A549 (cell line): ENCODE measurements at regions not wholly inside any gene's neighbourhood (a gene's known extent, or its start where the extent isn't known, plus 50 kb on each side); places are given as distances from the start of the nearest gene placed in this dataset.
A peak's percentile ranks its signal among the peaks of the same experiment; 100 is the strongest.

Source experiments
- ATAC-seq, 2 experiments: fragments of 200-7000 bp in 1 of 2; fragments of >200 bp in 1 of 2; cut with Nextera tagmentation in 1 of 2; cut with Tn5 transposase in 1 of 2; 3 replicates each; pipeline versions ENCODE4 v1.8.0 to v1.9.1; 2018 to 2020; ENCODE audit warnings: mild to moderate bottlenecking in 1 of 2, moderate library complexity in 1 of 2
- CTCF ChIA-PET: fragments of 300-600 bp; sonication (Branson Sonifier 250); formaldehyde crosslinking; extraction: SDS; loops from one replicate; lab custom pipeline; 2021; ENCODE audit warnings: antibody characterized with exemption, inconsistent platforms; lab: Yijun Ruan, JAX
- POLR2A ChIA-PET: fragments of 350-600 bp; formaldehyde crosslinking; extraction: SDS; loops from one replicate; lab custom pipeline; 2021; ENCODE audit warnings: antibody characterized with exemption, inconsistent platforms; lab: Yijun Ruan, JAX
- DNase-seq, 2 experiments: peaks; one replicate each; pipeline versions ENCODE4 v3.0.0 to v3.0.0-alpha.2; 2011 to 2016; ENCODE audit warnings: low read depth in 1 of 2, low spot score in 1 of 2
- FAIRE-seq: peaks from 2 replicates; lab custom pipeline; 2011; peaks lifted over from hg19 to GRCh38; lab: Jason Lieb, UNC
- H3K27ac ChIP-seq, 2 experiments: fragments of >200 bp; sonication (Bioruptor Twin); formaldehyde crosslinking; 3 replicates each; pipeline ENCODE4 v1.5.1; 2016 to 2017
- H3K4me1 ChIP-seq: fragments of >200 bp; sonication (Bioruptor Twin); formaldehyde crosslinking; 3 replicates; pipeline ENCODE4 v1.6.1; 2016
- H3K4me2 ChIP-seq: fragments of >200 bp; sonication (Bioruptor Twin); formaldehyde crosslinking; 3 replicates; pipeline ENCODE4 v1.6.1; 2016
- H3K4me3 ChIP-seq: fragments of >200 bp; sonication (Bioruptor Twin); formaldehyde crosslinking; 3 replicates; pipeline ENCODE4 v1.5.1; 2016
- H3K9me3 ChIP-seq: fragments of >200 bp; sonication (Bioruptor Twin); formaldehyde crosslinking; 3 replicates; pipeline ENCODE4 v1.6.1; 2016
- CEBPB ChIP-seq, 2 experiments: fragments of >200 bp in 1 of 2; sonication (Bioruptor Twin) in 1 of 2; formaldehyde crosslinking in 1 of 2; IDR thresholded peaks; 2 replicates each; pipeline ENCODE4 v1.6.1; 2012 to 2016
- CHD4 ChIP-seq: fragments of 200-600 bp; sonication (generic); IDR thresholded peaks from 2 replicates; pipeline ENCODE4 v1.6.1; 2016; ENCODE audit warnings: antibody characterized with exemption, mild to moderate bottlenecking, borderline replicate concordance
- CTCF ChIP-seq: fragments of >200 bp; sonication (Bioruptor Twin); formaldehyde crosslinking; IDR thresholded peaks from 3 replicates; pipeline ENCODE4 v1.5.1; 2016
- EP300 ChIP-seq, 2 experiments: fragments of >200 bp; sonication (Bioruptor Twin); formaldehyde crosslinking; IDR thresholded peaks; 2 replicates in 1 of 2; 3 replicates in 1 of 2; pipeline ENCODE4 v1.6.1; 2016 to 2017
- ESRRA ChIP-seq: fragments of 150-350 bp; IDR thresholded peaks from 2 replicates; pipeline ENCODE4 v1.6.1; 2014; ENCODE audit warnings: mild to moderate bottlenecking, low read length, borderline replicate concordance
- GATA3 ChIP-seq: IDR thresholded peaks from 2 replicates; pipeline ENCODE4 v1.6.1; 2012; ENCODE audit warnings: borderline replicate concordance
- HMGXB4 ChIP-seq: fragments of 250-450 bp; sonication (Bioruptor Pico); IDR thresholded peaks from 2 replicates; pipeline ENCODE4 v1.5.0; 2021; ENCODE audit warnings: mild to moderate bottlenecking, moderate library complexity, borderline replicate concordance
- HOXB13 ChIP-seq: fragments of 250-450 bp; sonication (Bioruptor Pico); IDR thresholded peaks from 2 replicates; pipeline ENCODE4 v1.5.0; 2020; ENCODE audit warnings: low read depth, mild to moderate bottlenecking, moderate library complexity
- HOXB5 ChIP-seq: fragments of 250-450 bp; sonication (Bioruptor Pico); IDR thresholded peaks from 2 replicates; pipeline ENCODE4 v1.5.0; 2020; ENCODE audit warnings: mild to moderate bottlenecking, moderate library complexity
- MAFK ChIP-seq: fragments of 450-650 bp; IDR thresholded peaks from 2 replicates; pipeline ENCODE4 v1.6.1; 2014; ENCODE audit not compliant: partially characterized antibody
- MAZ ChIP-seq: fragments of 150-350 bp; IDR thresholded peaks from 2 replicates; pipeline ENCODE4 v1.6.1; 2014; ENCODE audit warnings: antibody characterized with exemption, low read depth, low read length, borderline replicate concordance
- NPAS2 ChIP-seq: fragments of 250-450 bp; sonication (Bioruptor Pico); IDR thresholded peaks from 2 replicates; pipeline ENCODE4 v1.8.0; 2022; ENCODE audit warnings: mild to moderate bottlenecking, moderate library complexity, borderline replicate concordance
- NR3C1 ChIP-seq: fragments of >200 bp; sonication (Bioruptor Twin); formaldehyde crosslinking; IDR thresholded peaks from 3 replicates; pipeline ENCODE4 v1.6.1; 2017
- POLR2A ChIP-seq: IDR thresholded peaks from 2 replicates; pipeline ENCODE4 v1.6.1; 2012; ENCODE audit warnings: mild to moderate bottlenecking, low read length
- RAD21 ChIP-seq, 2 experiments: fragments of >200 bp in 1 of 2; sonication (Bioruptor Twin) in 1 of 2; formaldehyde crosslinking in 1 of 2; IDR thresholded peaks in 1 of 2; conservative IDR thresholded peaks in 1 of 2; 2 replicates in 1 of 2; 3 replicates in 1 of 2; pipeline ENCODE4 v1.6.1; 2012 to 2018; ENCODE audit warnings: inconsistent platforms in 1 of 2
- SMC3 ChIP-seq: fragments of >200 bp; sonication (Bioruptor Twin); formaldehyde crosslinking; IDR thresholded peaks from 3 replicates; pipeline ENCODE4 v1.6.1; 2018; ENCODE audit warnings: inconsistent platforms
- ZSCAN20 ChIP-seq: fragments of 250-450 bp; sonication (Bioruptor Pico); IDR thresholded peaks from 2 replicates; pipeline ENCODE4 v1.8.0; 2022; ENCODE audit warnings: mild to moderate bottlenecking, moderate library complexity
- WGBS: methylation state at CpG from one replicate; pipeline ENCODE4 v1.1.6; 2017; ENCODE audit errors: missing lambda C conversion rate; 5-methylcytosine and 5-hydroxymethylcytosine counted together
- TF ChIP-seq, protein P1 (sequence below): IDR thresholded peaks from 2 replicates; pipeline ENCODE4 v1.6.1; 2012
- TF ChIP-seq, protein P2 (sequence below): fragments of 200-600 bp; sonication (generic); IDR thresholded peaks from 2 replicates; pipeline ENCODE4 v1.6.1; 2016; ENCODE audit warnings: antibody characterized with exemption, mild to moderate bottlenecking, moderate library complexity

DNA sequence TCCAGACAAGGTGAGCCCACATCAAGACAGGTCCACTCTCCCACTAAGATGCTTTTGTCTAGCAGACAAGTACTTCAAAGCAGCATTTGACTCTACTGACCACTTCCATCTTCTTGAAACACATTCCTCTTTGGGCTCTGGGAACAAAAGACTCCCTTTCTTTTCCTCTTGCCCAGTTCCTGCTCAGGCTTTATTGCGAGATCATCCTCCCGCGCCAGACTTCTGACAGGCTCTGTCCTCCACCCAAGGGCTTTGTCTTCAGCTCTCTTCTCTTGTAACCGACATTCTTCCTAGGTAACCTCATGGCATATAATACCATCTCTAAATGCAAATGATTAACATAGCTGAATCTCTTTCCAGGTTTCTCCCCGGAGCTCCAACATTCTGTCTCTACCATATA is 85.8 kb downstream of the NUDT12 start:
- ATAC-seq = no peak
- Histone ChIP-seq H3K9me3 (no peaks in the 10 kb centered on the region), H3K4me3 (no peak overlapping the region), H3K4me1 (peaks cover 17% of the 10 kb centered on the region), H3K4me2 (no peak overlapping the region), H3K27ac (no peak overlapping the region)
- POLR2A ChIA-PET = no interaction called here
- FAIRE-seq = no peak
- CTCF ChIA-PET = interaction anchor here (0.6 to 3.8 kb wide), 8 partner anchors 9 to 259 kb away, joined by 3 to 20 read pairs (median 8); partner anchors contain the start of gene MACIR
- 75% methylated on average over 5 of the region's 5 CpGs for WGBS
- TF ChIP-seq HOXB13 (no peak), EP300 (IDR thresholded peaks at IDR 0.05) (no peak), MAZ (no peak), HMGXB4 (no peak)
- TF ChIP-seq, protein P1, sequence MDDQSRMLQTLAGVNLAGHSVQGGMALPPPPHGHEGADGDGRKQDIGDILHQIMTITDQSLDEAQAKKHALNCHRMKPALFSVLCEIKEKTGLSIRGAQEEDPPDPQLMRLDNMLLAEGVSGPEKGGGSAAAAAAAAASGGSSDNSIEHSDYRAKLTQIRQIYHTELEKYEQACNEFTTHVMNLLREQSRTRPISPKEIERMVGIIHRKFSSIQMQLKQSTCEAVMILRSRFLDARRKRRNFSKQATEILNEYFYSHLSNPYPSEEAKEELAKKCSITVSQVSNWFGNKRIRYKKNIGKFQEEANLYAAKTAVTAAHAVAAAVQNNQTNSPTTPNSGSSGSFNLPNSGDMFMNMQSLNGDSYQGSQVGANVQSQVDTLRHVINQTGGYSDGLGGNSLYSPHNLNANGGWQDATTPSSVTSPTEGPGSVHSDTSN = no peak
- no peak for DNase-seq

DNA sequence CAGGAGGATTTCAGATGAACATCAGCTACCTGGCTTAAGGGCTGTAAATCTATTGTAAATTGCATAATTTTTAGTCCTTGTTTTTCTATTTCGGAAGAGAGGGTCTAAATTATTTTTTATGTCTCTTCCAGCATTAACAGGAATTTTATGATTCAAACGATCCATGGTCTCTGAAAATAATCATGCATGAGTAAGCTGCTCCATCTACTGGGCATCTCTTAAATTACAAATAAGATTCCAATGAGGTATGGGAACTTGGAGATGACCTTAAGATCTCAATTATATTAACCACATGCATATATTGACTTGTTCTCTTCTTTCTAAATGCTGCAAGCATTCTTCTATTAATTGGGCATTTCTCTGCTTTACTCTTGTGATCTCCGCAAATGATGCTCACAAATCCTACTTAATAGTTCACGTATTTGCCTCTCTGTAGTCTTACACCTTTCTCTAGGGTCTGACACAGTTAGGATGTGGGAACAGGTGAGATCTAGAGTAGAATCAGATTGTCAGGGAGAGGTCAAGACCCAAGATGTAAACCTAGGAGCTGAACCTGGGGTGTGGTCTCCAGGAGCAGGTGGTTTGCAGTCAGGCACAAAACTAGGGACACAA is 86.9 kb downstream of the NUDT12 start:
- TF ChIP-seq SMC3 (peak; percentile 72), ESRRA (no peak), POLR2A (no peak), CTCF (peak; percentile 91), RAD21 (conservative IDR thresholded peaks at IDR 0.05 in 1 of 2, IDR thresholded peaks at IDR 0.05 in 1 of 2) (peak; percentile 90 to 91)
- 35% methylated on average over 4 of the region's 4 CpGs for WGBS
- H3K9me3 ChIP-seq = no peaks in the 10 kb centered on the region
- no peak overlapping the region for H3K4me2 ChIP-seq
- ChIA-PET POLR2A (interaction anchor here (1.0 kb wide), 1 partner anchor 355 kb away, joined by 4 read pairs; the partner anchor contains the start of genes GIN1 and PPIP5K2), CTCF (interaction anchor here (0.6 to 3.8 kb wide), 29 partner anchors 9 to 937 kb away, joined by 3 to 20 read pairs (median 4); partner anchors contain the start of gene MACIR)
- peaks cover 17% of the 10 kb centered on the region for H3K4me1 ChIP-seq
- DNase-seq (peak; percentile 33 to 50), ATAC-seq (peak; percentile 76 to 88; a peak in 5 of 6 replicates), FAIRE-seq (peak; percentile 92)
- no peak overlapping the region for H3K27ac ChIP-seq
- no peak overlapping the region for H3K4me3 ChIP-seq

GRCh38 chr5:103474677-103475076 is 87.9 kb downstream of the NUDT12 start:
- Histone ChIP-seq H3K4me1 (peaks cover 17% of the 10 kb centered on the region), H3K9me3 (no peaks in the 10 kb centered on the region), H3K4me2 (no peak overlapping the region), H3K27ac (peak overlapping the region in 1 of 2 experiments; percentile 3; a peak in 2 of 6 replicates), H3K4me3 (no peak overlapping the region)
- DNase-seq (no peak), ATAC-seq (no peak), FAIRE-seq (no peak)
- CTCF ChIA-PET = interaction anchor here (0.6 to 3.8 kb wide), 13 partner anchors 8 to 936 kb away, joined by 3 to 20 read pairs (median 4); partner anchors contain the start of gene MACIR
- WGBS = 81% methylated on average over 1 of the region's 1 CpG
- TF ChIP-seq MAFK (no peak), ZSCAN20 (CRISPR knock-in tag) (no peak), RAD21 (conservative IDR thresholded peaks at IDR 0.05 in 1 of 2, IDR thresholded peaks at IDR 0.05 in 1 of 2) (no peak), HOXB5 (CRISPR knock-in tag) (no peak), CHD4 (no peak), NPAS2 (CRISPR knock-in tag) (no peak), SMC3 (no peak), CEBPB (IDR thresholded peaks at IDR 0.05) (no peak), NR3C1 (no peak), GATA3 (no peak)
- TF ChIP-seq, protein P2, sequence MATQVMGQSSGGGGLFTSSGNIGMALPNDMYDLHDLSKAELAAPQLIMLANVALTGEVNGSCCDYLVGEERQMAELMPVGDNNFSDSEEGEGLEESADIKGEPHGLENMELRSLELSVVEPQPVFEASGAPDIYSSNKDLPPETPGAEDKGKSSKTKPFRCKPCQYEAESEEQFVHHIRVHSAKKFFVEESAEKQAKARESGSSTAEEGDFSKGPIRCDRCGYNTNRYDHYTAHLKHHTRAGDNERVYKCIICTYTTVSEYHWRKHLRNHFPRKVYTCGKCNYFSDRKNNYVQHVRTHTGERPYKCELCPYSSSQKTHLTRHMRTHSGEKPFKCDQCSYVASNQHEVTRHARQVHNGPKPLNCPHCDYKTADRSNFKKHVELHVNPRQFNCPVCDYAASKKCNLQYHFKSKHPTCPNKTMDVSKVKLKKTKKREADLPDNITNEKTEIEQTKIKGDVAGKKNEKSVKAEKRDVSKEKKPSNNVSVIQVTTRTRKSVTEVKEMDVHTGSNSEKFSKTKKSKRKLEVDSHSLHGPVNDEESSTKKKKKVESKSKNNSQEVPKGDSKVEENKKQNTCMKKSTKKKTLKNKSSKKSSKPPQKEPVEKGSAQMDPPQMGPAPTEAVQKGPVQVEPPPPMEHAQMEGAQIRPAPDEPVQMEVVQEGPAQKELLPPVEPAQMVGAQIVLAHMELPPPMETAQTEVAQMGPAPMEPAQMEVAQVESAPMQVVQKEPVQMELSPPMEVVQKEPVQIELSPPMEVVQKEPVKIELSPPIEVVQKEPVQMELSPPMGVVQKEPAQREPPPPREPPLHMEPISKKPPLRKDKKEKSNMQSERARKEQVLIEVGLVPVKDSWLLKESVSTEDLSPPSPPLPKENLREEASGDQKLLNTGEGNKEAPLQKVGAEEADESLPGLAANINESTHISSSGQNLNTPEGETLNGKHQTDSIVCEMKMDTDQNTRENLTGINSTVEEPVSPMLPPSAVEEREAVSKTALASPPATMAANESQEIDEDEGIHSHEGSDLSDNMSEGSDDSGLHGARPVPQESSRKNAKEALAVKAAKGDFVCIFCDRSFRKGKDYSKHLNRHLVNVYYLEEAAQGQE = no peak
- POLR2A ChIA-PET = interaction anchor here (0.6 to 3.5 kb wide), 2 partner anchors 213 to 215 kb away, joined by 3 to 32 read pairs; partner anchors contain the start of gene MACIR
